ENCODE measurements at regions not wholly inside any gene's neighbourhood (a gene's known extent, or its start where the extent isn't known, plus 50 kb on each side); places are given as distances from the start of the nearest gene placed in this dataset.

DNA sequence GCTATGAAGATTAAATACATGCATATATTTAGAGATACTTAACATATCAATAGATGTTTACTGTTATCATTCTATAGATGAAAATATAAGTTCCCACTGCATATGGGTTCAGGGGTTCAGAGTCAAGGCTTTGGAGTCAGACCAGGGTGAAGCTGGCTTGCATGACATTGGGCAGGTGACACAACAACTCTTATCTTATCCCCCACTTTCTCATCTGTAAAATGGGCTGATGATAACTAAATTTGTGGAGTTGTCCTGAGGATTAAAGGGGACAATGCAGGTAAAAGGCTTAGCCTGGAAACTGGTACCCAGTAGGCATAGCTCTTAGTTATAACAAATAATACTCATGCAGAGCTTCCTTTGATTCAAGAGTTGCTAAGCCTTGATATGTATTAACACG lies 72.6 kb upstream of the BRINP1 start:
- DNase-seq = no peak

DNA sequence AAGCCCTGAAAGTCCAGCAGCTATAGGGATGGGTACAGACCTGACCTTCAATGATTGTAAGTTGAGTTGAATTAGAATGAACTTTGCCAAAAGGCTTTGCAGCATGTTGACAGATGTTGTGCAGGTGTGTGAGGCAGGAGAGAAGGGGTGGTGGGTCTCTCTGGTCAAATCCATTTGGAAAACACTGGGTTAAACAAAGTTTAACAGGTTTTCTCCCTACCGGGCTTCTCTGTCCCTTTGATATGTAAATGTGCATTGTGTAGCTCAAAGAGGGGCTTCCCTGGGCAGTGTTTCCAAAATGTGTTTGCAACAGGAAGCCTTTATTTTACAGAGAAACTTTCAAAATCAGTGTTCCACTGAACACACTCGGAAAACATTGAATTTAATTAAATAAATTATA lies 72.1 kb upstream of the BRINP1 start:
- no peak for DNase-seq

DNA sequence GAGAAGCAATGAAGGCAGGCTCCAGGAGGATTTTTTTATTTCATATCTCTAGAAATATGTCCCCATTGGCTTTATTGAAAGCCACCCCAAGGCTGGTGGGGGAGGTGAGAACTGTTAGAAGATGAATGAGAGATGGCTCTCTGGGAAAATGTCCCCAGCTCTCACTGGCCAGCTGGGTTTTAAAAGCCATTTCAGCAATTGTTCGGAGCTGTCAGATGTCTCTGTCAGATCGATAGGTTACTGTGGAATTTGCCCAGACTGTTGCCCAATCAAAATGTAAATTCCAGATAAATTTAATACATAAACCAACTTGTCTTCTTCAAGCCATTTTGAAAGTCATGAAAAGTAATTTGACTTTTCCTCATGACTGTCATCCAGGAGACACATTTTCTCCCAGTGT lies 67.0 kb upstream of the BRINP1 start:
- no peak for DNase-seq

DNA sequence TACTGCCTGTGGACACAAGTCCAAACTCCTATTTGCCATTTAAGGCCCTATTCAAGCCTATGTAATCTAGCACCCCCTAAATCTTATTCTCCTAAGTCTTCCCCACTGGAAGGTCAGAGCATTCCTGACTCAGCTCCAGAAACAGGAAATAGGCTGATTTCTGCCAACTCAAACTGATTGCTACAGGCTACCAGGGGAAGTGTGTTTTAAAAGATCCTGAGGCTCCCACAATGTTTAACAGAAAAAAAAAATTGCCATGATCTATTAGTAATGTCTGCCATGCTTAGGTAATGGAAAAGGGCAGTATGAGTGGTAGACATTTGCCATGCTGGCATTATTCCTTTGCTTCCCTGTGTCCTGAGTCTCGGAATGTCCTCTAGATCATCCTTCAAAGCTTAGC lies 65.8 kb upstream of the BRINP1 start:
- DNase-seq = no peak

DNA sequence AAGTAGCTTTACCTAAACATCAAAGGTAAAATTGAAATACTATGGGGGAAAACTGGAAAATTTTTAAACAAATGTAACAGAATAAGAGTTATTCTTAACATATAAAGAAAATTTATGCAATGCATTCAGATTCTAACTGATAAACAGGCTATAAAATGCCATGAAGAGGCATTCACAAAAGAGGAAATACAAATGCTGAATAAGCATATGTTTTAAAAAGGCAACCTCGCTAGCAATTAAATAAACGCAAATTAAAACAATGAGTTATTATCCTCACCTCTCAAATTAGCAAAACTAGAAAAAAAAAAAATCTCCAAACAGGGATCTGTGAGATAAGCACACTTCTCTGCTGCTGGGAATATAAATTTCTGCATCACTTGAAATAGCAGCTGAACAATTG lies 63.2 kb upstream of the BRINP1 start:
- no peak for DNase-seq

DNA sequence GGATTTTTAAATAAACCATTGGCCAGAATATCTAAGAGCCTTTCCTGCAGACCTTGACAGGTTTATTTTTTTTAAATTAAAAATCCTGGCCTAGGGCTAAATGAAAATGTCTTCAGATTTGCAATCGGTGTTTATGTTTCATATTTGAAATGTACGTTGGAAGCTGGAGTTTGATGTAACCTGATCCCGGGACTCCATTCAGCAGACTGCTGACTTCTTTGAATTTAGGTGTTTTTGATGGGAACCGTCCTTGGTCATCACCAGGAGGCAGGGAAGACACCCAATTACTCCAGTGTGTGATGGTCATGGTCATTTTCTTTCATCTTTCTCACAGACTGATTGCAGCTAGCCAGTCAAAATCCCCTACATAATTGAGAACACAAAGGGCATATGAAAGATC lies 60.1 kb upstream of the BRINP1 start:
- no peak for DNase-seq

DNA sequence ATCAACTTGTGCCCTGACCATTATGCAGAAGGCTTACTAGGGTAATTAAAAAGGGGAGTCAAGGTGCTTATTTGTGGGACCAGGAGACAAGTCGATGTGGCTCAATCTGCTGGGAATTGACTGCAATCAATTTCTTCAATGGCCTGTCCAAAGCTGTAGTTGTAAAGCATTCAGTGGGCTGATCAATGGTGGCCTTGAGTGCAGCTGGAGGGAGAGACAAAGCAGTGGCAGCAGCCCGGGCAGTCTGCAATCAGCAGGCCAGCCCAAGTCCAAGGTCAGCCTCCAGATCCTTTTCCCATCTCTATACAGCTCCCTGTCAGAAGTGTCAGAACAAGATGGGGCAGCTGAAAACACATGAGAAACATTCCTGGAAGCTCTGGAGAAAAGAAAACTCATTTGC lies 51.0 kb upstream of the BRINP1 start:
- no peak for DNase-seq

Data from activated CD8-positive, alpha-beta memory T cell treated with anti-CD3 and anti-CD28 coated beads, Interleukin-2, amount 50 U/mL, for 4 hours (primary cell).